PFSK-1 (cell line): ENCODE measurements at regions not wholly inside any gene's neighbourhood (a gene's known extent, or its start where the extent isn't known, plus 50 kb on each side); places are given as distances from the start of the nearest gene placed in this dataset.

Experiments
- FOXP2 ChIP-seq: optimal IDR thresholded peaks from 2 replicates; pipeline ENCODE3; 2011; ENCODE audit warnings: borderline replicate concordance, control low read depth, inconsistent platforms; ENCODE audit not compliant: insufficient read depth; ENCODE audit errors: extremely low read length, extremely low read depth
- POLR2AphosphoS5 ChIP-seq: IDR thresholded peaks from 2 replicates; pipeline ENCODE4 v1.6.1; 2012; ENCODE audit warnings: low read depth, mild to moderate bottlenecking, control low read depth, low read length, moderate library complexity
- SIN3A ChIP-seq: IDR thresholded peaks from 2 replicates; pipeline ENCODE4 v1.6.1; 2012; ENCODE audit warnings: mild to moderate bottlenecking, low read length, moderate library complexity, borderline replicate concordance; ENCODE audit not compliant: insufficient read depth
- TAF1 ChIP-seq: IDR thresholded peaks from 2 replicates; pipeline ENCODE4 v1.6.1; 2012; ENCODE audit warnings: low read length, control low read depth, borderline replicate concordance; ENCODE audit not compliant: insufficient read depth
- TF ChIP-seq, protein P1 (sequence below), 2 experiments: IDR thresholded peaks; 2 replicates each; pipeline versions ENCODE4 v1.6.1 to v1.8.0; 2011 to 2012; ENCODE audit warnings: low read depth in 2 of 2, low read length in 2 of 2, control low read depth in 1 of 2, inconsistent platforms in 1 of 2, mild to moderate bottlenecking in 1 of 2, moderate library complexity in 1 of 2; ENCODE audit not compliant: insufficient read depth in 1 of 2

DNA sequence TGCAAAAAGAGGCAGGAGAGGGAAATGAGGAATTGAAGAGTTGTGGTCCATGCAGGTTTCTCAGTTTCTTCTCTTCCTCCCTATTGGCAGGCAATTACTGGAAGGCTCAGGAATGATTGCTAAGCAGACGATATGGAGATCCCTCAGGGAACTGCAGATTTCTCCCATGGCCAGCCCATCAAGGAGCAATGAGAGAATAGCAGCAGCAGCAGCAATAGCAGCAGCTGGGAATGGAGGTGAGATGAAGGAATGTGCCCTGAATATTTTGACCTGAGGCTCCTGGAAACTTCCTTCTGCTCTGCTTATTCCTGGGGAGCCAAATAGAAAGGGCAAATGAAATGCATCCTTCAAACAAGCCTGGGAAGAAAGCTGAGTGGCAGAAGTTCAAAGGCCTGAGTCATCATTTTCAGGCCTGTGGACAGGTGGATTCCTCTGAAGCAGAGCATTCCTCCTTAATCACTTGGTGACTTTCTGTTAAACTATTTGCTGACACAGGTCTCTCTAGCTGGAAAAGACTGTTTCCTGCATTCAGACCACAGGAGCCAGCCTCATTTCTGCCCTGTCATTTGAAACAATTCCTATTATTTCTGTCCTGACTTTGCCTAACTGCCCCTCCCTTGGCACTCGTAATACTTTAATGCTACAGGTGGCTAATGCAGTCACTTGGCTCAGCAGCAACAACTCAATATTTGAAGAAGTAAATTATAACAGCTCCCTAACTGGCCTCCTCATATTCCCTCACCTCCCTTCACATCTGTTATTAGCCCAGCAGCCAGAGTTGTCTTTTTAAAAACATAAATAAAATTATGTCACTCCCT, 146.9 kb upstream of the GADL1 start:
- TF ChIP-seq SIN3A: no peak
- no peak for TF ChIP-seq POLR2AphosphoS5
- TF ChIP-seq FOXP2: no peak

DNA sequence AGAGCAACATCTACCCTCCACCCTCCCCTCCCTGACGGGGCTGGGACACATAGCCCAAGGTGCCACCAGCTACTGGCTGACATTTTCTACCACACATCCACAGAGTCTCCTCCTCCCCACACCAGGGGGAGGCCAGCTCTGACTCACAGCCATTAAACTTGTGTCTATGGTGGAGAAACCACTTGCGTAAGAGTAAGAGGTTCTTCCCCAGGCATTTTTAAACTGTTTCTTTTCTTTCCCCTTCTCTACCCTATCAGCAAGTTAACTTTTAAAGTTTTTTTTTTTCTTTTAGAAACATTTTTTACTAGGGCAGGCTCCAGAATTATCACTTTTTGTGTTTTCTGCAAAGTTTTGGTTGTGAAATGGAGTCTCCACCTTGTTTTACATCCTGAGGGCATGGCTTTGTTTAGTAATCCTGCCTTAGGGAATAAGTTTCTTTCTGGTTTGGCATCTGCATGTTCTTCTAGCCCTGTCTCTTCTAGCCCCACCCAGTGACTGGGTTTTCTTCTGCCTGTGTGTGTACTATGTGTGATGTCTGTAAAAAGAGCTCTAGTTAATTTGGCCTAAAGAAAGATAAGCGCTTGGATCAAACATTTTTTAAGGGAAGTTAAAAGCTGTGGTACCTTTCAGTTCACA, 148.8 kb upstream of the GADL1 start:
- TF ChIP-seq, protein P1, sequence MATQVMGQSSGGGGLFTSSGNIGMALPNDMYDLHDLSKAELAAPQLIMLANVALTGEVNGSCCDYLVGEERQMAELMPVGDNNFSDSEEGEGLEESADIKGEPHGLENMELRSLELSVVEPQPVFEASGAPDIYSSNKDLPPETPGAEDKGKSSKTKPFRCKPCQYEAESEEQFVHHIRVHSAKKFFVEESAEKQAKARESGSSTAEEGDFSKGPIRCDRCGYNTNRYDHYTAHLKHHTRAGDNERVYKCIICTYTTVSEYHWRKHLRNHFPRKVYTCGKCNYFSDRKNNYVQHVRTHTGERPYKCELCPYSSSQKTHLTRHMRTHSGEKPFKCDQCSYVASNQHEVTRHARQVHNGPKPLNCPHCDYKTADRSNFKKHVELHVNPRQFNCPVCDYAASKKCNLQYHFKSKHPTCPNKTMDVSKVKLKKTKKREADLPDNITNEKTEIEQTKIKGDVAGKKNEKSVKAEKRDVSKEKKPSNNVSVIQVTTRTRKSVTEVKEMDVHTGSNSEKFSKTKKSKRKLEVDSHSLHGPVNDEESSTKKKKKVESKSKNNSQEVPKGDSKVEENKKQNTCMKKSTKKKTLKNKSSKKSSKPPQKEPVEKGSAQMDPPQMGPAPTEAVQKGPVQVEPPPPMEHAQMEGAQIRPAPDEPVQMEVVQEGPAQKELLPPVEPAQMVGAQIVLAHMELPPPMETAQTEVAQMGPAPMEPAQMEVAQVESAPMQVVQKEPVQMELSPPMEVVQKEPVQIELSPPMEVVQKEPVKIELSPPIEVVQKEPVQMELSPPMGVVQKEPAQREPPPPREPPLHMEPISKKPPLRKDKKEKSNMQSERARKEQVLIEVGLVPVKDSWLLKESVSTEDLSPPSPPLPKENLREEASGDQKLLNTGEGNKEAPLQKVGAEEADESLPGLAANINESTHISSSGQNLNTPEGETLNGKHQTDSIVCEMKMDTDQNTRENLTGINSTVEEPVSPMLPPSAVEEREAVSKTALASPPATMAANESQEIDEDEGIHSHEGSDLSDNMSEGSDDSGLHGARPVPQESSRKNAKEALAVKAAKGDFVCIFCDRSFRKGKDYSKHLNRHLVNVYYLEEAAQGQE (IDR thresholded peaks at IDR 0.05; ENCODE audit: insufficient read depth in 1 of 2, low read depth in 2 of 2, low read length in 2 of 2): no peak
- TF ChIP-seq TAF1: no peak
- no peak for TF ChIP-seq FOXP2
- no peak for TF ChIP-seq SIN3A
- no peak for TF ChIP-seq POLR2AphosphoS5

DNA sequence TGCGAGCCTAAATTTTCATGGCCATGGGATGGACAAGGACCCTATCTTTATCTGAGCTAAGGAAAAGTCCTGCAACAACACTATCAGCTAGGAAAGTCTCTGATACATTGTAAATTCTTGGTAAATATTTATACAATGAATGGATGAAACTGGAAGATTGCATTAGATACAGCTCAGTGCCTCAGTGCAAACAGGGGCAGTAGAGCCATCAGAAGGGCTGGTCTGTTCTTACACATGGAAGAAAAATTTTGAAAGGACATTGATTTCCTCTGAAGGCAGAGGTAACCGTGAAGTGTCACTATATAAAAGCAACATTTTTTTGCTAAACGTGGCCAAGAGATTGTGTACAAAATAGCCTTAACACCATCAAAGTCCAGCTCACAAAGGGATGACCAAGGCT, 153.2 kb upstream of the GADL1 start:
- TF ChIP-seq, protein P1 (IDR thresholded peaks at IDR 0.05; ENCODE audit: insufficient read depth in 1 of 2, low read depth in 2 of 2, low read length in 2 of 2): no peak
- TF ChIP-seq POLR2AphosphoS5 (no peak), SIN3A (no peak), TAF1 (no peak), FOXP2 (no peak)

DNA sequence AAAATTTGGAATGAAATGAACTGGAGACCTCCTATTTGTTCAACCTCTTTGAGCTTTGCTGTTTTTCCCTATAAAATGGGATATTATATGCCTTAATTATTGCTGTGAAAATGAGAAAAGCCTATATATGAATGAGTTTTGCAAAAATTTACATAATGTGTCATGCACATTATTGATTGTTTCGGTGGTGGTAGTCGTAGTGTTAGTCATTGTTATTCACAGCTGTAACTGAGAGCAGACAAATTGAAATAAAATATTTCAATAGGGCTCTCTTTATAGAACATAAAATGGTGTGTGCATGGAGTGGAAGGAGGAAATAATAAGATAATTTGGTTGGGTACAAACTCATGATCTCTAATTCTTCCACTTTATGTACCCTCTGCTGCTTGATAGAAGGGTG, 153.7 kb upstream of the GADL1 start:
- TF ChIP-seq FOXP2: no peak
- TF ChIP-seq, protein P1 (IDR thresholded peaks at IDR 0.05; ENCODE audit: insufficient read depth in 1 of 2, low read depth in 2 of 2, low read length in 2 of 2): no peak
- TF ChIP-seq TAF1: no peak
- TF ChIP-seq POLR2AphosphoS5: no peak
- TF ChIP-seq SIN3A: no peak

DNA sequence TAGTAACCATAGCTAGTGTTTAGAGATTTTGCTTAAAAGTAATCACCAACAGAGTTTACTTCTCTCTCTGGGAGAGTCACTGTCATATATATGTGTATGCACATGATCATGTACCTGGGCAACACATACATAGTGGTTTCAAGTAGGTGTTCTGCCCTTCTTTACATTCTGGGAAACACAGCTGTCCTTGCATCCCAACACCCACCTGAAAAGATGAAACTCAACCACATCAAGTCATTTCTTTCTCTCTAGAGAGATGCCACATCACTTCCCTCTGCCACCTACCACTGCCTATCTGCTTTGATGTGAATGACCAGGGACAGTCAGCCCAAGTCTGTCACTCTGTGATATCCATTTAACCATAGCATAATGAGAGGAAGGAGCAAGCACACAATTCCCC, 155.8 kb upstream of the GADL1 start:
- TF ChIP-seq, protein P1 (IDR thresholded peaks at IDR 0.05; ENCODE audit: insufficient read depth in 1 of 2, low read depth in 2 of 2, low read length in 2 of 2): no peak
- no peak for TF ChIP-seq SIN3A
- TF ChIP-seq POLR2AphosphoS5: no peak
- TF ChIP-seq TAF1: no peak
